Neural crest cell (in vitro differentiated cells): ENCODE measurements at regions not wholly inside any gene's neighbourhood (a gene's known extent, or its start where the extent isn't known, plus 50 kb on each side); places are given as distances from the start of the nearest gene placed in this dataset.

ENCODE experiments used
- DNase-seq: peaks from one replicate; pipeline ENCODE4 v3.0.0; 2021; ENCODE audit warnings: low read depth, mixed read lengths, low spot score
- H3K27ac Mint-ChIP-seq: one replicate; pipeline ENCODE4 v1.8.0; 2021; ENCODE audit warnings: mild to moderate bottlenecking, mixed read lengths; ENCODE audit not compliant: unreplicated experiment
- H3K27me3 Mint-ChIP-seq: 2 replicates; pipeline ENCODE4 v1.8.0; 2021; ENCODE audit warnings: low read depth, mild to moderate bottlenecking, mixed read lengths
- H3K36me3 Mint-ChIP-seq: 2 replicates; pipeline ENCODE4 v1.8.0; 2021; ENCODE audit warnings: low read depth, mild to moderate bottlenecking, mixed read lengths
- H3K4me1 Mint-ChIP-seq: 2 replicates; pipeline ENCODE4 v1.8.0; 2021; ENCODE audit warnings: mixed read lengths
- H3K4me3 Mint-ChIP-seq: one replicate; pipeline ENCODE4 v1.8.0; 2021; ENCODE audit warnings: mild to moderate bottlenecking, mixed read lengths
- H3K9me3 Mint-ChIP-seq: 2 replicates; pipeline ENCODE4 v1.8.0; 2021; ENCODE audit warnings: mixed read lengths
- CTCF ChIP-seq: fragments of 200-600 bp; sonication (generic); conservative IDR thresholded peaks from 2 replicates; pipeline ENCODE4 v1.5.0; 2021; ENCODE audit warnings: antibody characterized with exemption, mild to moderate bottlenecking

GRCh38 chr13:61253105-61253877 is 162.4 kb downstream of the PCDH20 start:
- H3K4me1 Mint-ChIP-seq, result no peaks in the 10 kb centered on the region
- no peak for TF ChIP-seq CTCF
- no peak overlapping the region for H3K4me3 Mint-ChIP-seq
- H3K36me3 Mint-ChIP-seq, result no peaks in the 10 kb centered on the region
- no peak for DNase-seq
- H3K27me3 Mint-ChIP-seq, result no peaks in the 10 kb centered on the region
- H3K9me3 Mint-ChIP-seq, result no peaks in the 10 kb centered on the region
- no peak overlapping the region for H3K27ac Mint-ChIP-seq

DNA sequence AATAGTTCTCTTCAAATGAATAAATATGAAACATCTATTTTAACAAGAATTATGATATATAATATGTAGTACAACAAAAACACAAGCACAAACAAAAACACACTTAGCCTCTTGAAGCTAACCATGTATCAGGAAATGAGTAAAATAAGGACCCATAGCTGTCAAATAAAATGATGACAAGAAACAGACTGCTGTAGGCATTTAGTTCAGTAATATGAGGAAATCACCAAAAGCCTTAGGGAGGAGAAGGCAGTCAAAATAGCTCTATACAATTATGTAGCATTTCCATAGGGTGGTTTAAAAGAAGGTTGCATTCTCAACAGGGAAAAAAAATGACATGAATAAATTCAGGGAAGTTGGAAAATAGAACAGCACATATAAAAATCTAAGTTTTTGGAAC is 163.4 kb downstream of the PCDH20 start:
- H3K4me3 Mint-ChIP-seq, result no peak overlapping the region
- no peak overlapping the region for H3K27ac Mint-ChIP-seq
- DNase-seq, result no peak
- no peaks in the 10 kb centered on the region for H3K9me3 Mint-ChIP-seq
- TF ChIP-seq CTCF, result no peak
- no peaks in the 10 kb centered on the region for H3K36me3 Mint-ChIP-seq
- no peaks in the 10 kb centered on the region for H3K27me3 Mint-ChIP-seq
- no peaks in the 10 kb centered on the region for H3K4me1 Mint-ChIP-seq

GRCh38 chr13:61247149-61247936 is 168.3 kb downstream of the PCDH20 start:
- Mint-ChIP-seq H3K27me3 (no peaks in the 10 kb centered on the region), H3K4me3 (no peak overlapping the region), H3K9me3 (peaks cover 9% of the 10 kb centered on the region), H3K36me3 (no peaks in the 10 kb centered on the region), H3K27ac (no peak overlapping the region), H3K4me1 (no peaks in the 10 kb centered on the region)
- DNase-seq, result no peak
- no peak for TF ChIP-seq CTCF

DNA sequence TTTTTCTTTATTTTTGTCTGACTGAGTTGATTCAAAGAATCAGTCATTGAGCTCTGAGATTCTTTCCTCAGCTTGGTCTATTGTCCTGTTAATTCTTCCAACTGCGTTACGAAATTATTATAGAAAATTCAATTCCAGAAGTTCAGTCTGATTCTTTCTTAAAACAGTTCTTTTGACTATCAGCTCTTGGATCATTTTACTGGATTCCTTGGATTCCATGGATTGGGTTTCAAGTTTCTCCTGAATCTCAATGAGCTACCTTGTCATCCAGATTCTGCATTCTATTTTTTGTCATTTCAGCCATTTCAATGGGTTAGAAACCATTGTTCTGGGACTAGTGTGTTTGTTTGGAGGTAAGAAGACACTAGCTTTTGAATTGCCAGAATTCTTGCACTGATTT is 169.3 kb downstream of the PCDH20 start:
- no peak for DNase-seq
- H3K27ac Mint-ChIP-seq, result no peak overlapping the region
- H3K4me1 Mint-ChIP-seq, result no peaks in the 10 kb centered on the region
- no peaks in the 10 kb centered on the region for H3K36me3 Mint-ChIP-seq
- peaks cover 9% of the 10 kb centered on the region for H3K9me3 Mint-ChIP-seq
- no peak for TF ChIP-seq CTCF
- H3K4me3 Mint-ChIP-seq, result no peak overlapping the region
- no peaks in the 10 kb centered on the region for H3K27me3 Mint-ChIP-seq

DNA sequence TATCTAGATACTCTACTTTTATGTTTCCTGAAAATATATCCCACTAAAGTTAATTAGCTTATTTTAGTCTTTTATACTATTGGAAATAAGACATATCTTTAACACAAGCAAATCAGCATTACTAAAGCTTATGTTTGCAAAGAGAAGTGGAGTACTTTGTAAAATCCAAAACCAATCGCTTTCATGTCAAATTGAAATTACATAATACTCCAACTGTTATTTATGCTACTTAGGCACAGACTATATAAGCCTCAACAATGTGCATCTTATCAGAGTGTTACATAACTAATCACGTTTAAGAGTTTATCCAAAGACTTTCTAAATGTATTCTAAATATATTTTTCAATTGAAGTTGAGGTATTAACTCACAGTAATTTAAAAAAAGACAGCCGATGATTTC is 200.0 kb downstream of the PCDH20 start:
- H3K9me3 Mint-ChIP-seq, result no peaks in the 10 kb centered on the region
- no peaks in the 10 kb centered on the region for H3K4me1 Mint-ChIP-seq
- H3K36me3 Mint-ChIP-seq, result no peaks in the 10 kb centered on the region
- H3K27ac Mint-ChIP-seq, result no peak overlapping the region
- peaks cover 20% of the 10 kb centered on the region for H3K27me3 Mint-ChIP-seq
- H3K4me3 Mint-ChIP-seq, result no peak overlapping the region
- no peak for TF ChIP-seq CTCF
- DNase-seq, result no peak
